Left ventricle myocardium superior (tissue), 1 donor: ENCODE measurements at regions not wholly inside any gene's neighbourhood (a gene's known extent, or its start where the extent isn't known, plus 50 kb on each side); places are given as distances from the start of the nearest gene placed in this dataset.
"Not testable (repeated sequence)": the region's sequence is repeated elsewhere in the genome, so short reads cannot be mapped to it uniquely, and the experiment has no call there.

ENCODE experiments used
- ATAC-seq: fragments of 200-7000 bp; cut with Tn5 transposase; one replicate; pipeline ENCODE4 v1.9.1; 2020; ENCODE audit warnings: mild to moderate bottlenecking, moderate library complexity
- DNase-seq: peaks from one replicate; pipeline ENCODE4 v3.0.0-alpha.2; 2020
- intact Hi-C: fragments of 100-400 bp; cut with micrococcal nuclease; formaldehyde crosslinking; loops from one replicate; pipeline ENCODE4 v1.11.0; 2022
- donor health status: DM: no; HTN: yes; CAD: no; lungs with severe emphysema.

DNA sequence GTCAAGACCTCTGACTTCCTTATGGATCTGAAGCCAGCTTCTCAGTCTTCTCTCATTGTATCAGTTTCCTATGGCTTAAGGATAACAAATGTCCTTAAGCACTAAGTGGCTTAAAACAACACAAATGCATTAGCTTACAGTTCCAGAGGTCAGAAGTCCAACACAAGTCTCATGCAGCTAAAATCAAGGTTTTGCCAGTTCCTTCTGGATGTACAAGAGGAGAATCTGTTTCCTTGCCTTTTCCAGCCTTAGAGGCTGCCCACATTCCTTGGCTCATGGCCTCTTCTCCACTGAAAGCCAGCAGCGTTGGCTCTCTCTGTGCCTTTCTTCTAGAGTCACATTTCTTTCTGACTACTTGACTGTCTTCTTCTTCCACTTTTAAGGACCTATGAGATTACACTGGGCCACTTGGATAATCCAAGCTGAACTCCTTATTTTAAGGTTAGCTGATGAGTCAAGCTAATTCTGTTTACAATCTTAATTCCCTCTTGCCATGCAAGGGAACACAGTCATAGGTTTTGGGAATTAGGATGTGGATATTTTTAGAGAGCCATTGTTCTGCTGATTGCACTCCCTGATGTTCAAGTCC is 179.0 kb downstream of the BCAS1 start:
- intact Hi-C loops, result no loop called here
- ATAC-seq (no peak), DNase-seq (no peak)

GRCh38 chr20:53890443-53891305 is 179.7 kb downstream of the BCAS1 start:
- DNase-seq (no peak), ATAC-seq (no peak)
- intact Hi-C loops, result no loop called here

- intact Hi-C loops, result no loop called here
- no peak for ATAC-seq
- DNase-seq, result no peak
Observed at GRCh38 chr20:53889411-53890148, 180.8 kb downstream of the BCAS1 start.

- DNase-seq (no peak), ATAC-seq (no peak)
- intact Hi-C loops, result no loop called here
Observed at GRCh38 chr20:53888951-53889350, 181.4 kb downstream of the BCAS1 start.

- ATAC-seq (no peak), DNase-seq (no peak)
- intact Hi-C loops, result no loop called here
Observed at GRCh38 chr20:53888510-53888909, 181.9 kb downstream of the BCAS1 start.

GRCh38 chr20:53887973-53888372 is 182.4 kb downstream of the BCAS1 start:
- intact Hi-C loops, result no loop called here
- ATAC-seq (no peak), DNase-seq (no peak)

- intact Hi-C loops, result no loop called here
- DNase-seq, result no peak
- ATAC-seq, result no peak
Observed at GRCh38 chr20:53884859-53885541, 185.4 kb downstream of the BCAS1 start.

DNA sequence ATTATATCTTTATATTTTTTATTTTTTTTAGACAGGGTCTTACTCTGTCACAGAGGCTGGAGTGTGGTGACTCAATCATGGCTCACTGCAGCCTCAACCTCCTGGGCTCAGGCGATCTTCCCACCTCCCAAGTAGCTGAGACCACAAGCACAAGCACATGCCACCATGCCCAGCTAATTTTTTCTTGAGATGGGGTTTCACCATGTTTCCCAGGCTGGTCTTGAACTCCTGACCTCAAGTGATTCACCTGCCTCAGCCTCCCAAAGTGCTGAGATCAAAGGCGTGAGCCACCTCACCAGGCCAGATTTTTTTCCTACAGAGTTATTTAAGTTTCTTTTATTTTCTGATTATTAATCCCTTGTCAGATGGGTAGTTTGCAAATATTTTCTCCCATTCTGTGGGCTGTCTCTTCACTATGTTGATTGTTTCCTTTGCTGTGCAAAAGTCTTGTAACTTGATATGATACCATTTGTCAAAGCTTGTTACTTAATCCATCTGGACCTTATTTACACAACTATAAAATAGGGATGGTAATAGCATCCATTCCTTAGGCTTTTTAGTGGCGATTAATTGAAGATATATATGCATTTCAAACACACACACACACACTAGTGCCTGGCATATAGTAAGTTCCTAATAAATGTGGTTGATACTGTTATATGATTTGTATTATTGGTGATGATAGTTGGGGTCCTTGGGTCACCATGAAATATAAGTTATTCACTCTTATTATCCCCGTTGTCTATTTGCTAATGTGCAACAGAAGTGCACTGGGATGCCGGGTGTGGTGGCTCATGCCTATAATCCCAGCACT is 187.1 kb downstream of the BCAS1 start:
- DNase-seq, result no peak
- ATAC-seq, result no peak
- intact Hi-C loops, result no loop called here

GRCh38 chr20:53882438-53882986 is 187.9 kb downstream of the BCAS1 start:
- intact Hi-C loops, DNase-seq, ATAC-seq: not testable (repeated sequence)

DNA sequence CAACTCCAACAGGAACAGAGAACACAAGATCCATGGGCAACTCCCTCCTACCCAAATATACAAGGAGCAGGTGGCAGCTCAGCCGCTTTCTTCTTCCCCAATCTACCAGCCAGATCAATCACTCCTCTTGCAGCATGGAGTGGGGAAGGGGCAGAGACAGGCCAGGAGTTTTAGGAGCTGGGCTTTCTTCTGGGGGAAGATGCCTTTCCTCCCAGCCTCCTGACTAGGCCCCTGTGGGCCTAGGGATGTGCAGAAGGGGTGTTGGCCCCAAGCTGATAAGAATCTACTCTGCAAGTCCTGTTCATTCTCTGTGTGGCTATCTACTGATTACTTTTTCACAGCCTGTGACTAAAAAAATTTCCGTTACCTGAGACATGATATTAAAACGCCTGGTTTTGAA is 189.0 kb downstream of the BCAS1 start:
- no peak for ATAC-seq
- intact Hi-C loops, result no loop called here
- DNase-seq, result no peak

DNA sequence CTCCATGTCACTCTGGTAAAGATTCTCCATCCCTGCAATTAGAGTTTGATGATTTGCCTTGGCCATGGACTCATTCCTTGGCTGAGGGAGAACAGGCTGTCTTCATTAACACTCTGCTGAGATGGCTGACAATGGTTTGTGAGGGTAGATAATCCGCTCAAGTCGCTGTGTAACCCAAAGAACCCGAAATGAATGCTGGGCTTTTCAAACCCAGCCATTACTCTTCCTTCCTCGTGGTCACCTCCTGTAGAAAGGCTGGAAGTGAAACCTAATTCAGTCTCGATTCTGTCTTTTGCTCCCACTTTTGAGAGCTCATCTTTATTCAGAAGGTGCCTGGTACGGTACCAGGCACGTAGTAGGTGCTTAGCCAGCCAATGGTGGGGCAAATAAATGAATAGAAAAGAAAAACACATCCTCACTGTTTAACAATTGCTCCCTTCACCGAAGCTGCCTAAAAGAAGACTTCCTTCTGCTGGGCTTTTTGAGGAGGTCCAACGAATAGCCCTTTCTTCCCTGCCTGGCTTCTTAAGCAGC is 190.2 kb downstream of the BCAS1 start:
- intact Hi-C loops, result no loop called here
- ATAC-seq, result no peak
- DNase-seq, result no peak

DNA sequence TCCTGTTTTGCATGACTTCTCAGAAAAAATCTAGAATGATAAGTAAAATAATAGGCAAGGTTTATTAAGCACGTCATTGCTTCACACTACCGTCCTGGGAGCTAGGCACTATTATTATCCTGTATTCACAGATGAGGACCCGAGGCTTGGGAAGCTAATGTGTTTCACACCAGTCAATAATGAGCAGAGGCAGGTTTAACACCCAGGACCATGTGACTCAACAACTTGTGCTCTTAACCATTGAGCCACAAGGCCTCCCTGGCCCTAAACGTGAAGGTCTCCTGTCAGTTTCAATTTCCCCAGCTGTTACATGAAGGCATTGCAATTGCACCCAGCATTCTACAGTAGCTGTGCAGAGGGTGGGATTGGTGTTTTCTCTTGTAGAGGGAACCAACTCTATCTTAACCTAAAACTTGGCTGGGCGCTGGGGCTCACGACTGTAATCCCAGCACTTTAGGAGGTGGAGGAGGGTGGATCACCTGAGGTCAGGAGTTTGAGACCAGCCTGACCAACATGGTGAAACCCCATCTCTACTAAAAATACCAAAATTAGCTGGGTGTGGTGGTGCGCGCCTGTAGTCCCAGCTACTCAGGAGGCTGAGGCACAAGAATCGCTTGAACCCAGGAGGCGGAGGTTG is 191.2 kb downstream of the BCAS1 start:
- ATAC-seq (no peak), DNase-seq (no peak)
- intact Hi-C loops, result no loop called here

GRCh38 chr20:53878262-53879047 is 191.9 kb downstream of the BCAS1 start:
- intact Hi-C loops, result no loop called here
- DNase-seq (no peak), ATAC-seq (no peak)

DNA sequence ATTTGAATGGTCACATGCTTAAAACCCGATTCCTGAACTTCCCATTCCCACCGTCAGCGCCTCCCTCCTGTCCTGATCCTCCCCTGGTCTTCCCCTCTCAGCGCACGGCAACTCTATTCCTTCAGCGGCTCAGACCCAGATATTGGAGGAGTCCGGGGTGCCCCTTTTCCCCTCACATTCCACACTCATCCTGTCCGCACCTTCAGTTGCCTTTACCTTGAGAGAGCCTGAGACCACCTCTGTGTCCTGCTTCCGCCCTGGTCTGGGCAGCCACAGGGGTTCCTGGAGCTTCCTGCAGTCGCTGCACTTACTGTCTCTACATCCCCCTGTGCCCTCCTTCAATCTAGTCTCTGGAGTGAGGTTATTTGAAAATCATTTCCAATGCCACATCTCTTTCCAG is 193.4 kb downstream of the BCAS1 start:
- intact Hi-C loops, result no loop called here
- no peak for ATAC-seq
- DNase-seq, result no peak

- intact Hi-C loops, result no loop called here
- no peak for ATAC-seq
- no peak for DNase-seq
Observed at GRCh38 chr20:53876470-53876869, 193.9 kb downstream of the BCAS1 start.

GRCh38 chr20:53875452-53875851 is 194.9 kb downstream of the BCAS1 start:
- DNase-seq, result no peak
- intact Hi-C loops, result no loop called here

DNA sequence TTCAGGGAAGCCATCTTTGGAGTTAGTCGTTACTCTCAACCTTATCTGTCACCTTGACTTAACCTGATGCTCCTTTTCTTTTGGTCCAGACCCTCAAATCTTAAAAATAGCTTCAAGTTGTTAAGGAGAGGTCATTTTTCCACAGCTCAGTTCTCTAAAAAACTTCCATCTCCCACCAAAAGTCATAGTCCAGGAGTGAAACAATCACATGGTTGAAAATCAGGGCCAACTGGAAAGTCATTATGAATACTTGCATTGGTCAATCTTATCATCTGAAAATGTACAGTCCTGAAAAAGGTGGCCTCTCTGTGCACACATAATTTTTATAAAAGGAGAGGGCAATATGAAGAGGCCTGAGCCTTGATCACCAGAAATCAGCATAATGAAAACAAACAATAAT is 195.7 kb downstream of the BCAS1 start:
- intact Hi-C loops, result no loop called here
- DNase-seq (no peak), ATAC-seq (no peak)

More at GRCh38 chr20:53875452-53875851, 194.9 kb downstream of the BCAS1 start:
- no peak for ATAC-seq
